Epithelial cell of proximal tubule (primary cell): ENCODE measurements at regions not wholly inside any gene's neighbourhood (a gene's known extent, or its start where the extent isn't known, plus 50 kb on each side); places are given as distances from the start of the nearest gene placed in this dataset.

Experiments
- DNase-seq: peaks from one replicate; pipeline ENCODE4 v3.0.0-alpha.2; 2011; ENCODE audit warnings: low read depth
- H3K4me3 ChIP-seq: 2 replicates; pipeline ENCODE4 v1.5.1; 2011; ENCODE audit warnings: low read depth, mild to moderate bottlenecking, low read length
- CTCF ChIP-seq: conservative IDR thresholded peaks from 2 replicates; pipeline ENCODE4 v1.5.1; 2012; ENCODE audit warnings: low read depth, mild to moderate bottlenecking, low read length

GRCh38 chr6:6420107-6420506 is 99.6 kb upstream of the F13A1 start:
- no peak for TF ChIP-seq CTCF
- H3K4me3 ChIP-seq, result no peak overlapping the region
- DNase-seq, result no peak

GRCh38 chr6:6434151-6434550 is 113.7 kb upstream of the F13A1 start:
- no peak for DNase-seq
- no peak for TF ChIP-seq CTCF
- no peak overlapping the region for H3K4me3 ChIP-seq

- no peak overlapping the region for H3K4me3 ChIP-seq
- DNase-seq, result no peak
- TF ChIP-seq CTCF, result no peak
Measured at GRCh38 chr6:6434723-6435122, 114.3 kb upstream of the F13A1 start.

- TF ChIP-seq CTCF, result no peak
- DNase-seq, result no peak
- H3K4me3 ChIP-seq, result no peak overlapping the region
Measured at GRCh38 chr6:6436366-6436765, 115.9 kb upstream of the F13A1 start.

- no peak for DNase-seq
- no peak overlapping the region for H3K4me3 ChIP-seq
- TF ChIP-seq CTCF, result no peak
Measured at GRCh38 chr6:6436946-6437345, 116.5 kb upstream of the F13A1 start.

- no peak for TF ChIP-seq CTCF
- no peak overlapping the region for H3K4me3 ChIP-seq
- no peak for DNase-seq
Measured at GRCh38 chr6:6438286-6438685, 117.8 kb upstream of the F13A1 start.

- TF ChIP-seq CTCF, result no peak
- no peak for DNase-seq
Measured at GRCh38 chr6:6439778-6440177, 119.3 kb upstream of the F13A1 start.

More at GRCh38 chr6:6439778-6440177, 119.3 kb upstream of the F13A1 start:
- no peak overlapping the region for H3K4me3 ChIP-seq
